IMR-90 (cell line): ENCODE measurements at regions not wholly inside any gene's neighbourhood (a gene's known extent, or its start where the extent isn't known, plus 50 kb on each side); places are given as distances from the start of the nearest gene placed in this dataset.

Source experiments
- ATAC-seq: fragments of 200-7000 bp; cut with Tn5 transposase; 2 replicates; pipeline ENCODE4 v1.9.1; 2020; ENCODE audit warnings: low read depth, mild to moderate bottlenecking, moderate library complexity
- BruUV-seq: library from RNA; stranded (reverse); fragments of 400-500 nt; replicated peaks from 2 replicates; lab custom pipeline; 2021; lab: Mats Ljungman, UMichigan
- CTCF ChIA-PET: fragments of 300-600 bp; formaldehyde crosslinking; extraction: SDS; loops from one replicate; lab custom pipeline; 2021; ENCODE audit warnings: antibody characterized with exemption; lab: Yijun Ruan, JAX
- POLR2A ChIA-PET: fragments of 300-600 bp; sonication (Branson Sonifier 250); formaldehyde crosslinking; loops from one replicate; lab custom pipeline; 2022; ENCODE audit warnings: antibody characterized with exemption; ENCODE audit not compliant: unreplicated experiment; lab: Charles Lee
- DNase-seq: peaks from one replicate; pipeline ENCODE4 v3.0.0; 2013
- H2AFZ ChIP-seq: replicated peaks from 2 replicates; pipeline ENCODE3; 2013; ENCODE audit warnings: low read length, mild to moderate bottlenecking; ENCODE audit not compliant: poor library complexity
- H2AK5ac ChIP-seq: 2 replicates; pipeline ENCODE4 v1.6.1; 2013; ENCODE audit warnings: low read depth, low read length, inconsistent platforms
- H2AK9ac ChIP-seq: replicated peaks from 2 replicates; pipeline ENCODE3; 2013; ENCODE audit warnings: mild to moderate bottlenecking, low read depth, low read length, moderate library complexity; ENCODE audit not compliant: poor library complexity
- H2BK120ac ChIP-seq: 2 replicates; pipeline ENCODE4 v1.6.1; 2013; ENCODE audit warnings: low read depth, low read length, inconsistent platforms
- H2BK15ac ChIP-seq: 3 replicates; pipeline ENCODE4 v1.6.1; 2013; ENCODE audit warnings: low read depth, low read length, inconsistent platforms
- H2BK20ac ChIP-seq: 2 replicates; pipeline ENCODE4 v1.6.1; 2013; ENCODE audit warnings: low read depth, mild to moderate bottlenecking, inconsistent platforms, low read length, moderate library complexity
- H2BK5ac ChIP-seq: 2 replicates; pipeline ENCODE4 v1.6.1; 2013; ENCODE audit warnings: mild to moderate bottlenecking, low read depth, low read length, inconsistent platforms; ENCODE audit not compliant: poor library complexity, severe bottlenecking
- H3K14ac ChIP-seq: replicated peaks from 2 replicates; pipeline ENCODE4 v1.6.1; 2013; ENCODE audit warnings: low read depth, low read length, inconsistent platforms
- H3K18ac ChIP-seq: 2 replicates; pipeline ENCODE4 v1.6.1; 2013; ENCODE audit warnings: low read depth, low read length, control low read depth
- H3K23ac ChIP-seq: 2 replicates; pipeline ENCODE4 v1.6.1; 2013; ENCODE audit warnings: low read depth, low read length, inconsistent platforms
- H3K27ac ChIP-seq: 2 replicates; pipeline ENCODE4 v1.5.1; 2013; ENCODE audit warnings: mild to moderate bottlenecking, control low read depth, low read length; ENCODE audit not compliant: insufficient read depth
- H3K27me3 ChIP-seq: 2 replicates; pipeline ENCODE4 v1.6.1; 2013; ENCODE audit warnings: low read length; ENCODE audit not compliant: control insufficient read depth, insufficient read depth
- H3K36me3 ChIP-seq: 2 replicates; pipeline ENCODE4 v1.6.1; 2013; ENCODE audit warnings: low read length, mixed read lengths; ENCODE audit not compliant: control insufficient read depth, insufficient read depth
- H3K4ac ChIP-seq: 2 replicates; pipeline ENCODE4 v1.6.1; 2013; ENCODE audit warnings: low read depth, low read length, inconsistent platforms
- H3K4me1 ChIP-seq: 2 replicates; pipeline ENCODE4 v1.6.1; 2013; ENCODE audit warnings: low read length, mixed read lengths; ENCODE audit not compliant: control insufficient read depth, insufficient read depth
- H3K4me2 ChIP-seq: 2 replicates; pipeline ENCODE4 v1.6.1; 2013; ENCODE audit warnings: low read depth, mild to moderate bottlenecking, control low read depth, low read length, moderate library complexity
- H3K4me3 ChIP-seq: 2 replicates; pipeline ENCODE4 v1.5.1; 2013; ENCODE audit warnings: low read depth, mild to moderate bottlenecking, control low read depth, low read length, moderate library complexity; ENCODE audit not compliant: insufficient read depth
- H3K56ac ChIP-seq: 2 replicates; pipeline ENCODE4 v1.6.1; 2013; ENCODE audit warnings: low read length, inconsistent platforms; ENCODE audit not compliant: insufficient read depth; ENCODE audit errors: extremely low read depth
- H3K79me1 ChIP-seq, 2 experiments: 2 replicates each; pipeline ENCODE4 v1.6.1; 2013; ENCODE audit warnings: low read length in 2 of 2, inconsistent platforms in 1 of 2, low read depth in 1 of 2
- H3K9ac ChIP-seq: 2 replicates; pipeline ENCODE4 v1.6.1; 2013; ENCODE audit warnings: low read depth, low read length, control low read depth
- H3K9me1 ChIP-seq: 2 replicates; pipeline ENCODE4 v1.6.1; 2013; ENCODE audit warnings: low read length, inconsistent platforms; ENCODE audit not compliant: insufficient read depth
- H3K9me3 ChIP-seq: 2 replicates; pipeline ENCODE4 v1.6.1; 2013; ENCODE audit warnings: low read length; ENCODE audit not compliant: control insufficient read depth, insufficient read depth
- H4K20me1 ChIP-seq: 2 replicates; pipeline ENCODE4 v1.6.1; 2013; ENCODE audit warnings: low read length, inconsistent platforms; ENCODE audit not compliant: insufficient read depth
- H4K5ac ChIP-seq: 2 replicates; pipeline ENCODE4 v1.6.1; 2013; ENCODE audit warnings: mild to moderate bottlenecking, low read depth, low read length, control low read depth
- H4K8ac ChIP-seq, 2 experiments: 2 replicates each; pipeline ENCODE4 v1.6.1; 2013; ENCODE audit warnings: low read depth in 2 of 2, low read length in 2 of 2, control low read depth in 1 of 2, inconsistent platforms in 1 of 2
- H4K91ac ChIP-seq: 2 replicates; pipeline ENCODE4 v1.6.1; 2013; ENCODE audit warnings: low read depth, low read length, inconsistent platforms; ENCODE audit not compliant: insufficient read depth
- CEBPB ChIP-seq: IDR thresholded peaks from 2 replicates; pipeline ENCODE4 v1.6.1; 2012; ENCODE audit warnings: low read depth, low read length, improper control_type of control experiment
- CHD1 ChIP-seq: IDR thresholded peaks from 2 replicates; pipeline ENCODE4 v1.6.1; 2012; ENCODE audit warnings: low read depth, low read length, improper control_type of control experiment
- FOS ChIP-seq: fragments of 150-350 bp; IDR thresholded peaks from 2 replicates; pipeline ENCODE4 v1.6.1; 2016; ENCODE audit warnings: low read depth, low read length
- MAZ ChIP-seq: IDR thresholded peaks from 2 replicates; pipeline ENCODE4 v1.6.1; 2012; ENCODE audit warnings: low read depth, mild to moderate bottlenecking, low read length, improper control_type of control experiment, moderate library complexity, borderline replicate concordance
- MXI1 ChIP-seq: IDR thresholded peaks from 2 replicates; pipeline ENCODE4 v1.6.1; 2012; ENCODE audit warnings: low read depth, mild to moderate bottlenecking, low read length, moderate library complexity, borderline replicate concordance
- NFE2L2 ChIP-seq: fragments of 150-350 bp; IDR thresholded peaks from 2 replicates; pipeline ENCODE4 v1.6.1; 2016; ENCODE audit warnings: low read depth, mild to moderate bottlenecking, low read length
- RAD21 ChIP-seq: IDR thresholded peaks from 2 replicates; pipeline ENCODE4 v1.6.1; 2012; ENCODE audit warnings: low read length, improper control_type of control experiment
- WGBS, 2 experiments: methylation state at CpG; one replicate each; pipeline versions ENCODE4 v1.1.5 to v1.1.7; 2013; ENCODE audit warnings: missing lambda C conversion rate in 2 of 2; ENCODE audit not compliant: insufficient read length in 1 of 2; ENCODE audit errors: extremely low coverage in 2 of 2; 5-methylcytosine and 5-hydroxymethylcytosine counted together
- dilution Hi-C: fragments of 300-500 bp; cut with HindIII; formaldehyde crosslinking; loops from one replicate; pipeline ENCODE4 v1.14.3; 2018; ENCODE audit warnings: low sequenced_read_pairs; ENCODE audit not compliant: unreplicated experiment
- in situ Hi-C: fragments of 300-500 bp; cut with MboI; formaldehyde crosslinking; loops from 3 replicates; pipeline ENCODE4 v1.14.3; 2019; ENCODE audit warnings: low sequenced_read_pairs, inconsistent platforms, mixed read lengths
- intact Hi-C: fragments of 100-400 bp; cut with micrococcal nuclease; formaldehyde crosslinking; loops from 2 replicates; pipeline ENCODE4 v1.10.0; 2022
- TF ChIP-seq, protein P1 (sequence below): conservative IDR thresholded peaks from 2 replicates; pipeline ENCODE4 v1.5.1; 2012; ENCODE audit warnings: mild to moderate bottlenecking, low read depth, low read length, improper control_type of control experiment
- TF ChIP-seq, protein P2 (sequence below): fragments of 150-350 bp; IDR thresholded peaks from 2 replicates; pipeline ENCODE4 v1.6.1; 2016; ENCODE audit warnings: low read depth, mild to moderate bottlenecking, low read length, moderate library complexity, borderline replicate concordance

- intact Hi-C loops (no loop called here), dilution Hi-C loops (no loop called here), in situ Hi-C loops (no loop called here)
- H3K4me3 ChIP-seq = no peak overlapping the region
- CTCF ChIA-PET = no interaction called here
- H3K4me1 ChIP-seq = no peaks in the 10 kb centered on the region
- no peak overlapping the region for H2AK9ac ChIP-seq
- no peak overlapping the region for H3K27ac ChIP-seq
- no peak for DNase-seq
- no peak overlapping the region for H2BK15ac ChIP-seq
- H3K4me2 ChIP-seq = no peak overlapping the region
- H3K9ac ChIP-seq = no peak overlapping the region
- H4K8ac ChIP-seq = no peak overlapping the region
- no peak overlapping the region for H2BK20ac ChIP-seq
- no peaks in the 10 kb centered on the region for H3K79me1 ChIP-seq
- H3K27me3 ChIP-seq = no peaks in the 10 kb centered on the region
- POLR2A ChIA-PET = no interaction called here
- no peak overlapping the region for H3K14ac ChIP-seq
- no peak overlapping the region for H4K91ac ChIP-seq
- H3K18ac ChIP-seq = no peak overlapping the region
- no peak overlapping the region for H2AK5ac ChIP-seq
- no peak overlapping the region for H3K56ac ChIP-seq
- H3K36me3 ChIP-seq = no peaks in the 10 kb centered on the region
- H3K23ac ChIP-seq = no peak overlapping the region
- no CpG with 5 or more reads among the region's 5 CpGs for WGBS, 2 experiments
- no peaks in the 10 kb centered on the region for H3K9me3 ChIP-seq
- TF ChIP-seq NFE2L2 = no peak
- no peak for TF ChIP-seq MAZ
- no peak for TF ChIP-seq CEBPB
- TF ChIP-seq, protein P1, sequence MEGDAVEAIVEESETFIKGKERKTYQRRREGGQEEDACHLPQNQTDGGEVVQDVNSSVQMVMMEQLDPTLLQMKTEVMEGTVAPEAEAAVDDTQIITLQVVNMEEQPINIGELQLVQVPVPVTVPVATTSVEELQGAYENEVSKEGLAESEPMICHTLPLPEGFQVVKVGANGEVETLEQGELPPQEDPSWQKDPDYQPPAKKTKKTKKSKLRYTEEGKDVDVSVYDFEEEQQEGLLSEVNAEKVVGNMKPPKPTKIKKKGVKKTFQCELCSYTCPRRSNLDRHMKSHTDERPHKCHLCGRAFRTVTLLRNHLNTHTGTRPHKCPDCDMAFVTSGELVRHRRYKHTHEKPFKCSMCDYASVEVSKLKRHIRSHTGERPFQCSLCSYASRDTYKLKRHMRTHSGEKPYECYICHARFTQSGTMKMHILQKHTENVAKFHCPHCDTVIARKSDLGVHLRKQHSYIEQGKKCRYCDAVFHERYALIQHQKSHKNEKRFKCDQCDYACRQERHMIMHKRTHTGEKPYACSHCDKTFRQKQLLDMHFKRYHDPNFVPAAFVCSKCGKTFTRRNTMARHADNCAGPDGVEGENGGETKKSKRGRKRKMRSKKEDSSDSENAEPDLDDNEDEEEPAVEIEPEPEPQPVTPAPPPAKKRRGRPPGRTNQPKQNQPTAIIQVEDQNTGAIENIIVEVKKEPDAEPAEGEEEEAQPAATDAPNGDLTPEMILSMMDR = no peak
- no peak for TF ChIP-seq CHD1
- TF ChIP-seq MXI1 = no peak
- no peak for TF ChIP-seq FOS
- TF ChIP-seq RAD21 = no peak
- TF ChIP-seq, protein P2, sequence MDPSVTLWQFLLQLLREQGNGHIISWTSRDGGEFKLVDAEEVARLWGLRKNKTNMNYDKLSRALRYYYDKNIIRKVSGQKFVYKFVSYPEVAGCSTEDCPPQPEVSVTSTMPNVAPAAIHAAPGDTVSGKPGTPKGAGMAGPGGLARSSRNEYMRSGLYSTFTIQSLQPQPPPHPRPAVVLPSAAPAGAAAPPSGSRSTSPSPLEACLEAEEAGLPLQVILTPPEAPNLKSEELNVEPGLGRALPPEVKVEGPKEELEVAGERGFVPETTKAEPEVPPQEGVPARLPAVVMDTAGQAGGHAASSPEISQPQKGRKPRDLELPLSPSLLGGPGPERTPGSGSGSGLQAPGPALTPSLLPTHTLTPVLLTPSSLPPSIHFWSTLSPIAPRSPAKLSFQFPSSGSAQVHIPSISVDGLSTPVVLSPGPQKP = no peak
- H2BK120ac ChIP-seq = no peak overlapping the region
- H2AFZ ChIP-seq = no peak overlapping the region
- no peak overlapping the region for H3K4ac ChIP-seq
- BruUV-seq = no TSS peak
- ATAC-seq = no peak
- no peaks in the 10 kb centered on the region for H3K9me1 ChIP-seq
- no peaks in the 10 kb centered on the region for H4K20me1 ChIP-seq
- no peak overlapping the region for H4K5ac ChIP-seq
- no peak overlapping the region for H2BK5ac ChIP-seq
These were observed 536.8 kb upstream of the CPEB2 start for GRCh38 chr4:14465507-14465906.
